HEK293 (cell line): ENCODE measurements at regions not wholly inside any gene's neighbourhood (a gene's known extent, or its start where the extent isn't known, plus 50 kb on each side); places are given as distances from the start of the nearest gene placed in this dataset.

Source experiments
- CTCF ChIA-PET: fragments of 350-600 bp; formaldehyde crosslinking; extraction: SDS; loops from one replicate; lab custom pipeline; 2021; ENCODE audit warnings: antibody characterized with exemption; lab: Yijun Ruan, JAX
- POLR2A ChIA-PET: fragments of 300-600 bp; formaldehyde crosslinking; extraction: SDS; loops from one replicate; lab custom pipeline; 2020; ENCODE audit warnings: antibody characterized with exemption, inconsistent platforms; lab: Yijun Ruan, JAX
- H3K27ac ChIP-seq: fragments of 200-500 bp; sonication (Bioruptor generic); 2 replicates; pipeline ENCODE4 v1.5.1; 2014; ENCODE audit warnings: low read depth, low read length, control low read depth, inconsistent platforms; ENCODE audit errors: extremely low read depth
- H3K36me3 ChIP-seq, 2 experiments: fragments of 200-500 bp in 1 of 2; sonication (Bioruptor generic) in 1 of 2; 1 replicate in 1 of 2; 2 replicates in 1 of 2; pipeline ENCODE4 v1.5.1; 2014 to 2017; ENCODE audit warnings: inconsistent platforms in 2 of 2, low read length in 2 of 2; ENCODE audit not compliant: control insufficient read depth in 2 of 2, insufficient read depth in 1 of 2
- H3K4me1 ChIP-seq: fragments of 200-500 bp; sonication (Bioruptor generic); 2 replicates; pipeline ENCODE4 v1.5.1; 2014; ENCODE audit warnings: mild to moderate bottlenecking, low read length, inconsistent platforms; ENCODE audit not compliant: control insufficient read depth, insufficient read depth
- H3K4me3 ChIP-seq: 2 replicates; pipeline ENCODE4 v1.5.1; 2011; ENCODE audit warnings: low read depth, mild to moderate bottlenecking, control low read depth, low read length, moderate library complexity
- H3K9me3 ChIP-seq: fragments of 200-500 bp; sonication (Bioruptor generic); 2 replicates; pipeline ENCODE4 v1.5.1; 2014; ENCODE audit warnings: low read depth, low read length, inconsistent platforms; ENCODE audit not compliant: control insufficient read depth, insufficient read depth
- BCL11A ChIP-seq: fragments of 450-650 bp; formaldehyde crosslinking; IDR thresholded peaks from 2 replicates; pipeline ENCODE4 v1.5.1; 2016; ENCODE audit warnings: low read depth, missing biosample characterization, missing genetic modification characterization
- GLI4 ChIP-seq: fragments of 450-650 bp; formaldehyde crosslinking; IDR thresholded peaks from 2 replicates; pipeline ENCODE4 v1.5.1; 2016; ENCODE audit warnings: missing biosample characterization, missing genetic modification characterization
- MZF1 ChIP-seq: fragments of 450-650 bp; formaldehyde crosslinking; IDR thresholded peaks from 2 replicates; pipeline ENCODE4 v1.5.1; 2017; ENCODE audit warnings: missing biosample characterization, missing genetic modification characterization, borderline replicate concordance
- SALL2 ChIP-seq: fragments of 450-650 bp; formaldehyde crosslinking; IDR thresholded peaks from 2 replicates; pipeline ENCODE4 v1.5.0; 2017; ENCODE audit warnings: missing biosample characterization, mild to moderate bottlenecking, missing genetic modification characterization, borderline replicate concordance
- SP3 ChIP-seq: fragments of 450-650 bp; formaldehyde crosslinking; IDR thresholded peaks from 2 replicates; pipeline ENCODE4 v1.5.1; 2016; ENCODE audit warnings: missing biosample characterization, missing genetic modification characterization
- TSHZ1 ChIP-seq: fragments of 450-650 bp; formaldehyde crosslinking; IDR thresholded peaks from 2 replicates; pipeline ENCODE4 v1.5.1; 2016; ENCODE audit warnings: missing biosample characterization, missing genetic modification characterization, borderline replicate concordance
- ZBTB1 ChIP-seq: fragments of 450-650 bp; formaldehyde crosslinking; IDR thresholded peaks from 2 replicates; pipeline ENCODE4 v1.5.1; 2016; ENCODE audit warnings: missing biosample characterization, missing genetic modification characterization
- ZNF140 ChIP-seq: fragments of 450-650 bp; formaldehyde crosslinking; IDR thresholded peaks from 2 replicates; pipeline ENCODE4 v1.5.1; 2016; ENCODE audit warnings: missing biosample characterization, missing genetic modification characterization
- ZNF169 ChIP-seq: fragments of 450-650 bp; formaldehyde crosslinking; IDR thresholded peaks from 2 replicates; pipeline ENCODE4 v1.5.1; 2016; ENCODE audit warnings: missing biosample characterization, missing genetic modification characterization
- ZNF19 ChIP-seq: fragments of 450-650 bp; formaldehyde crosslinking; IDR thresholded peaks from 2 replicates; pipeline ENCODE4; 2016; ENCODE audit warnings: missing biosample characterization, missing genetic modification characterization, low read depth
- ZNF354C ChIP-seq: fragments of 450-650 bp; formaldehyde crosslinking; IDR thresholded peaks from 2 replicates; pipeline ENCODE4 v1.5.1; 2016; ENCODE audit warnings: missing biosample characterization, missing genetic modification characterization, low read depth, borderline replicate concordance
- ZNF391 ChIP-seq: fragments of 450-650 bp; formaldehyde crosslinking; IDR thresholded peaks from 2 replicates; pipeline ENCODE4 v1.5.1; 2016; ENCODE audit warnings: low read depth, missing biosample characterization, missing genetic modification characterization, borderline replicate concordance
- ZNF433 ChIP-seq: fragments of 450-650 bp; formaldehyde crosslinking; IDR thresholded peaks from 2 replicates; pipeline ENCODE4 v1.5.1; 2016; ENCODE audit warnings: missing biosample characterization, missing genetic modification characterization, low read depth
- ZNF473 ChIP-seq: fragments of 450-650 bp; formaldehyde crosslinking; IDR thresholded peaks from 2 replicates; pipeline ENCODE4 v1.5.1; 2017; ENCODE audit warnings: missing biosample characterization, missing genetic modification characterization
- ZNF580 ChIP-seq: fragments of 450-650 bp; formaldehyde crosslinking; IDR thresholded peaks from 2 replicates; pipeline ENCODE4 v1.5.1; 2016; ENCODE audit warnings: missing biosample characterization, missing genetic modification characterization
- ZNF600 ChIP-seq: fragments of 450-650 bp; formaldehyde crosslinking; IDR thresholded peaks from 2 replicates; pipeline ENCODE4 v1.5.1; 2016; ENCODE audit warnings: missing biosample characterization, missing genetic modification characterization
- ZNF654 ChIP-seq: fragments of 450-650 bp; formaldehyde crosslinking; IDR thresholded peaks from 2 replicates; pipeline ENCODE4 v1.5.1; 2016; ENCODE audit warnings: low read depth, missing biosample characterization, missing genetic modification characterization
- ZNF658 ChIP-seq: fragments of 450-650 bp; formaldehyde crosslinking; IDR thresholded peaks from 2 replicates; pipeline ENCODE4; 2016; ENCODE audit warnings: missing biosample characterization, missing genetic modification characterization
- ZSCAN16 ChIP-seq: fragments of 450-650 bp; formaldehyde crosslinking; IDR thresholded peaks from 2 replicates; pipeline ENCODE4 v1.5.1; 2016; ENCODE audit warnings: missing biosample characterization, missing genetic modification characterization
- ZSCAN5A ChIP-seq: fragments of 450-650 bp; formaldehyde crosslinking; IDR thresholded peaks from 2 replicates; pipeline ENCODE4 v1.5.1; 2016; ENCODE audit warnings: missing biosample characterization, missing genetic modification characterization

GRCh38 chr10:106399112-106399511 is 765.4 kb downstream of the SORCS1 start:
- H3K4me1 ChIP-seq: peaks cover 5% of the 10 kb centered on the region; the same call in 1 of the 2 replicates
- ChIA-PET POLR2A (no interaction called here), CTCF (interaction anchor here (2.2 to 4.3 kb wide), 2 partner anchors 173 to 210 kb away, joined by 4 to 24 read pairs; no protein-coding TSS in a partner anchor)
- TF ChIP-seq ZNF473 (tag by site-specific recombination) (no peak), ZNF658 (tag by site-specific recombination) (no peak), ZBTB1 (no peak), MZF1 (no peak), ZSCAN16 (tag by site-specific recombination) (no peak), ZNF140 (tag by site-specific recombination) (no peak), ZNF354C (no peak), ZNF433 (tag by site-specific recombination) (no peak), ZNF580 (tag by site-specific recombination) (no peak), ZNF169 (tag by site-specific recombination) (no peak), BCL11A (tag by site-specific recombination) (no peak), ZNF654 (tag by site-specific recombination) (no peak), ZNF391 (tag by site-specific recombination) (no peak), SALL2 (no peak), TSHZ1 (tag by site-specific recombination) (no peak), GLI4 (tag by site-specific recombination) (no peak)
- no peak overlapping the region for H3K4me3 ChIP-seq
- H3K36me3 ChIP-seq: no peaks in the 10 kb centered on the region
- no peaks in the 10 kb centered on the region for H3K9me3 ChIP-seq
- H3K27ac ChIP-seq: no peak overlapping the region

GRCh38 chr10:106396192-106396591 is 768.3 kb downstream of the SORCS1 start:
- TF ChIP-seq ZSCAN5A: no peak
- TF ChIP-seq ZNF19 (tag by site-specific recombination): no peak
- no peak for TF ChIP-seq ZNF658 (tag by site-specific recombination)
- TF ChIP-seq ZNF600: no peak
- TF ChIP-seq SP3 (tag by site-specific recombination): no peak
- Histone ChIP-seq H3K4me3 (no peak overlapping the region), H3K36me3 (no peaks in the 10 kb centered on the region), H3K9me3 (no peaks in the 10 kb centered on the region), H3K27ac (no peak overlapping the region), H3K4me1 (0 out of 2 replicates have a peak, but pooled peaks cover 3% of the 10 kb centered on the region)
- POLR2A ChIA-PET: no interaction called here
- CTCF ChIA-PET: interaction anchor here (0.9 kb wide), 1 partner anchor 229 kb away, joined by 6 read pairs; no protein-coding TSS in a partner anchor
